GM13977 (cell line): ENCODE measurements at regions not wholly inside any gene's neighbourhood (a gene's known extent, or its start where the extent isn't known, plus 50 kb on each side); places are given as distances from the start of the nearest gene placed in this dataset.
"Not testable (repeated sequence)": the region's sequence is repeated elsewhere in the genome, so short reads cannot be mapped to it uniquely, and the experiment has no call there.

Source experiments
- DNase-seq: peaks from one replicate; pipeline ENCODE4 v3.0.0; 2012; ENCODE audit warnings: low spot score
- in situ Hi-C: fragments of 300-500 bp; cut with MboI; formaldehyde crosslinking; loops from one replicate; pipeline ENCODE4 v1.12.0; 2022; ENCODE audit warnings: low sequenced_read_pairs, low pct_unique_long_range_greater_than_20kb, mixed read lengths, inconsistent platforms; ENCODE audit not compliant: unreplicated experiment
- TF ChIP-seq, protein P1 (sequence below): IDR thresholded peaks from 2 replicates; pipeline ENCODE4 v1.5.1; 2012; ENCODE audit warnings: mild to moderate bottlenecking, control low read depth; ENCODE audit not compliant: insufficient read depth; ENCODE audit errors: extremely low read depth, missing control alignments

DNA sequence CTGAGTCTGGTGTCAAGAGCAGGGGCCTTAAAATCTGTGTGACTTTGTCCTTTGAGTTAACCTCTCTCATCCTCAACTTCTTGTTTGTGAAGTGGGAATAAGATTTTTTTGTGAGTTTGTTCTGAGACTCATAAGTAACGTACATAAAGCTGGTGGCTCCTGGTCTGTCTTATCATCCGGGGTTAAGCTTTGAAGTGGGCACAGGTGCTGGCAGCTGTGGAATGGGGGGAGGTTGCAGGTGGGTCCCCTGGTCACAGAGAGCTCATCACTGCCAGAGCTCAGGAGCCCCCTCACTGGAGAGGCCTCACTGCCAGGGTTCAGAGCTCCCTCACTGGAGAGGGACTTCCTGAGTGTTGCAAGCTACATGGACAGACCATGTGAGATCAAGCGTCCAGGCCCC, 174.1 kb downstream of the NRN1 start:
- TF ChIP-seq, protein P1, sequence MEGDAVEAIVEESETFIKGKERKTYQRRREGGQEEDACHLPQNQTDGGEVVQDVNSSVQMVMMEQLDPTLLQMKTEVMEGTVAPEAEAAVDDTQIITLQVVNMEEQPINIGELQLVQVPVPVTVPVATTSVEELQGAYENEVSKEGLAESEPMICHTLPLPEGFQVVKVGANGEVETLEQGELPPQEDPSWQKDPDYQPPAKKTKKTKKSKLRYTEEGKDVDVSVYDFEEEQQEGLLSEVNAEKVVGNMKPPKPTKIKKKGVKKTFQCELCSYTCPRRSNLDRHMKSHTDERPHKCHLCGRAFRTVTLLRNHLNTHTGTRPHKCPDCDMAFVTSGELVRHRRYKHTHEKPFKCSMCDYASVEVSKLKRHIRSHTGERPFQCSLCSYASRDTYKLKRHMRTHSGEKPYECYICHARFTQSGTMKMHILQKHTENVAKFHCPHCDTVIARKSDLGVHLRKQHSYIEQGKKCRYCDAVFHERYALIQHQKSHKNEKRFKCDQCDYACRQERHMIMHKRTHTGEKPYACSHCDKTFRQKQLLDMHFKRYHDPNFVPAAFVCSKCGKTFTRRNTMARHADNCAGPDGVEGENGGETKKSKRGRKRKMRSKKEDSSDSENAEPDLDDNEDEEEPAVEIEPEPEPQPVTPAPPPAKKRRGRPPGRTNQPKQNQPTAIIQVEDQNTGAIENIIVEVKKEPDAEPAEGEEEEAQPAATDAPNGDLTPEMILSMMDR, result no peak
- DNase-seq, result no peak
- in situ Hi-C loops, result no loop called here

DNA sequence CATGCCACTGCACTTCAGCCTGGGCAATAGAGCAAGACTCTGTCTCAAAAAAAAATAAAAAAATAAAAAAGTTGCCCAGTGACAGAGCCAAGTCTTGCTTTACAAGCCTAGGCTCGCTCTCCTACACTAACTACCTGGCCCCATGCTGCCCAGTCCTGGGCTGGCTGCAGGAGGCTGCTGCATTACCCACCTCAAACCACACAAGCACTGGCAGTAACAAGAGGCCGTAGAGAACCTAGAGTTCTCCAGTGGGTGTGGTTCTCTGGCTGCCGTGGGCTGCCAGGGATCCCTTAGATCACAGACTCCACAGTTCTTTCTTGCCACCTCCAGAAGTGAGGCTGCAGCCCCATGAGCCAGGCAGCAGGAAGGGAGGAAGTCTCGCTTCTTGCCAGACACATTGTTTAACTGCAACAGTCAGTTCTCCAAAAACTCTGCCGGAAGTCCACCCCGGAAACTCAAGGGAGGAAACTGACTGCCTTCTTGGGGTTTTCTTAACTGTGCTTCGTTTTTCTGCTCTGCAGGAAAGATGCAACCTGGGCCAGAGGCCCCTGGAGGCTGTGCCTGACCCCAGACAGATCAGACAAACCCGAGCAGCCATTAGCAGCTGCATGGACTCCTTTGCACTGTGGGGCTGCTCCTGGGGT, 175.4 kb downstream of the NRN1 start:
- in situ Hi-C loops, result not testable (repeated sequence)

DNA sequence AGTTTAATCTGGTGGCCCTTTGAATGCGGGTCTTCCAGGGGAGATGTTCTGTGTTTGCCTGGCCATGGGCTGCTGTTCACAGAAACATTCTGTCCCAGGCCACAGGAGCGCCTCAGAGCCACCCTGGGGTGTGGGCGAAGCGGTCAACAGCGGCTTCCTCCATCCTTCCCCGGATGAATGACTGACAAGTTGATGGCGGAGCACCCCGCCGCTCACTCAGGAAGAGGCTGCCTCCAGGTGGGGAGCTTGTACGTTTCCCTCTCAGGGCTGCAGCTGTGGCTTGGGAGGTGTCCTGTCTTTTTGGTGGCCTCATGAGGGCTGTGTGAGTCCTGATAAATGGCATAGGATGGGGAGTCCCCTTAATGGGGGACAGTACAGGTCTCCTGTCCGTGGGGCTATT, 178.4 kb downstream of the NRN1 start:
- in situ Hi-C loops, result no loop called here
- DNase-seq, result no peak
- TF ChIP-seq, protein P1, result no peak

More for the DNA sequence above, 175.4 kb downstream of the NRN1 start:
- not testable (repeated sequence) for DNase-seq

DNA sequence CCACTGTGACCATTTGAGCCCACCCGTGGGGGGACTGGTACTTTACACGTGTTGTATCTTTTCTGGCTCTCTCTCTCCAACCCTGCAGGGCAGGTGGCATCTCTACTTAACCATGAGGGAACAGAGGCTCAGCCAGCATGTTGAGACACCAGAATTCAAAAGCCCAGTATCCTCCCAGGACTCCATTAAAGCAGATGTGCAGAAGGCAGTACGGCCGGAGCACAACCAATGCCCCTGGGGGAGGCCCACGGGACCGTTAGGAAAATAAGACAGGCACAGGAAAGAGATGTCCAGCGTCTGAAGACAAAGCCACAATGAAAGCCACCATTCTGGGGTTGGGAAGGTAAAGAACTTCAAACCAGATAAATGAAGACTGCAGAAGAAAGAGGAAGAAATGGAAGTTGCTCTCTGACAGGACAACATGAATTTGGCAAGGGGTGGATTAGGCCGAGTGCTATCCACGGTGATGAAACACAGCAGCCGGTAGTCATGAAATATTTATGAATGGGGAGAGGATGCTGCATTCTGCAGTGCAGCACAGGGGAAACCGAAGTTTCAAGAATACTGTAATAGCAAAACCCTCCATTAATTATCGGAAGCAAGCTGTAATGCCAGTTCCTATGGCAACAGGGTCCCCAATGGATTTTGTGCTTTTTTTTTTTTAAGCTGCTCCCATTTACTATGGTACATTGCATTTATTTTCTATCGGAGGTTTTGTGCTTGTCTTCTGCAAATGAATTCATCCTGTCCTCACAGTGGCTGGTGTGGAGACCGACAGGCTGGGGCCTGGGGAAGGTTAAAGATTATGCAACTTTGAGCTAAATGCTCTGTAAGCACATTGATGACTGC, 179.4 kb downstream of the NRN1 start:
- TF ChIP-seq, protein P1, result no peak
- DNase-seq, result no peak
- in situ Hi-C loops, result no loop called here

DNA sequence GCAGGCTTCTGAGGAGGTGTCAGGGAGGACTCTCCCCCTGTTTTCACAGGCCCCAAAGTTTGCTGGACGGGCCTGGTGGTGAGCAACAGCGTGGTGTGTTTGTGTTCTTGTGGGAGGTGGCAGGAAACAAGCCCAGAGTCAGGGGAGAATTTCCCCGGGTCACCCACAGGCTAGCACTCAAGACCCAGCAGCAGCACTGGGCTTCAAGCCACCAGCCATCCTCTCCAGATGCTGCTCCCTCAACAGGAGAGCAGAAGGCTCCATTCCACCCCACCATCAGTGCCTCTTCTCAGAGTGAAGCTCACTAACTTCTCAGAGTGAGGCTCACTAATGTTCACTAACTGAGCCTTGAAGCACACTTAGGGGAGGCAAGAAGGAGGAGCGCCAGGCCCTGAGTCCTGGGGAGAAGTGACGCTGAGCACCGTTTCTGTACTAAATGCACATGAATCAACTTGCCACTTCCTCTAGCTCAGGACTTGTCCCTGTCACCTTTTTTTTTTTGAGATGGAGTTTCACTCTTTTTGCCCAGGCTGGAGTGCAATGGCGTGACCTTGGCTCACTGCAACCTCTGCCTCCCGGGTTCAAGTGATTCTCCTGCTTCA, 182.2 kb downstream of the NRN1 start:
- DNase-seq, in situ Hi-C loops: not testable (repeated sequence)
